ENCODE measurements at regions not wholly inside any gene's neighbourhood (a gene's known extent, or its start where the extent isn't known, plus 50 kb on each side); places are given as distances from the start of the nearest gene placed in this dataset.

DNA sequence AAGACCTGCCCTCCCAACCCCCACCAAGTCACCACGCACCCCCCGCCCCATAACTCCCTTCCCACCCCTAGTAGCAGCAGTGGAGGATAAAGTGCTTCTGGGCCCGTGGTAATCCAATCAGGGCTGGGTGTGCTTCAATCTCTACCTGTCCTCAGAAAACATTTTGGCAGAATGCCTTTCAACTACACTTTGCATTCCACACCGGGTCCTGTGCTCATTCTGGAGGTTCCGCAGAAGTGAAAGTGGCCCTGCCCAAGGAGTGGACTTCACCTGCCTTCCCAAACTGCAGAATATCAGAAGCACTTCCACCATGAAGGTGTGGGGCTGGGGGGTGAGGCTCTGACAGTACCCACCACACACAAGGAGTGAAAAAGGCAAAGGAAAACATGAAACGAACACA lies 322.3 kb downstream of the DHX15 start:
- Histone ChIP-seq H2AFZ (ENCODE audit: low read length) (no peak overlapping the region), H3K36me3 (ENCODE audit: insufficient read depth, low read length) (no peaks in the 10 kb centered on the region), H3K4me3 (ENCODE audit: low read length, poor library complexity, severe bottlenecking) (no peak overlapping the region), H3F3A (ENCODE audit: low read depth) (no peaks in the 10 kb centered on the region), H3K4me2 (ENCODE audit: low read depth, low read length, poor library complexity, severe bottlenecking) (no peak overlapping the region), H3K9ac (ENCODE audit: low read depth, low read length, poor library complexity, severe bottlenecking) (no peak overlapping the region), H3K9me3 (ENCODE audit: insufficient read depth, low read depth, low read length) (no peaks in the 10 kb centered on the region), H4K20me1 (ENCODE audit: insufficient read depth, low read length, poor library complexity, severe bottlenecking) (no peaks in the 10 kb centered on the region), H3K9me2 (replicated peaks; ENCODE audit: low read depth, low read length) (no peaks in the 10 kb centered on the region), H3K4me1 (ENCODE audit: insufficient read depth, low read length, poor library complexity, severe bottlenecking) (no peaks in the 10 kb centered on the region), H3K79me2 (ENCODE audit: insufficient read depth, low read length) (no peaks in the 10 kb centered on the region), H3K27me3 (ENCODE audit: insufficient read depth, low read length, poor library complexity, severe bottlenecking) (no peaks in the 10 kb centered on the region)
- no peak for TF ChIP-seq CTCF (conservative IDR thresholded peaks at IDR 0.05; ENCODE audit: low read length)
- TF ChIP-seq EZH2phosphoT487 (IDR thresholded peaks at IDR 0.05; ENCODE audit: borderline replicate concordance): no peak

- Histone ChIP-seq H3K36me3 (ENCODE audit: insufficient read depth, low read length) (no peaks in the 10 kb centered on the region), H3K9me2 (replicated peaks; ENCODE audit: low read depth, low read length) (no peaks in the 10 kb centered on the region), H3K9ac (ENCODE audit: low read depth, low read length, poor library complexity, severe bottlenecking) (no peak overlapping the region), H3F3A (ENCODE audit: low read depth) (no peaks in the 10 kb centered on the region), H3K9me3 (ENCODE audit: insufficient read depth, low read depth, low read length) (no peaks in the 10 kb centered on the region), H2AFZ (ENCODE audit: low read length) (no peak overlapping the region), H3K4me1 (ENCODE audit: insufficient read depth, low read length, poor library complexity, severe bottlenecking) (no peaks in the 10 kb centered on the region), H4K20me1 (ENCODE audit: insufficient read depth, low read length, poor library complexity, severe bottlenecking) (no peaks in the 10 kb centered on the region), H3K27me3 (ENCODE audit: insufficient read depth, low read length, poor library complexity, severe bottlenecking) (no peaks in the 10 kb centered on the region), H3K4me3 (ENCODE audit: low read length, poor library complexity, severe bottlenecking) (no peak overlapping the region), H3K4me2 (ENCODE audit: low read depth, low read length, poor library complexity, severe bottlenecking) (no peak overlapping the region), H3K79me2 (ENCODE audit: insufficient read depth, low read length) (no peaks in the 10 kb centered on the region)
- TF ChIP-seq CTCF (conservative IDR thresholded peaks at IDR 0.05; ENCODE audit: low read length) (no peak), EZH2phosphoT487 (IDR thresholded peaks at IDR 0.05; ENCODE audit: borderline replicate concordance) (no peak)
These were observed 323.3 kb downstream of the DHX15 start for GRCh38 chr4:24260923-24261564.

DNA sequence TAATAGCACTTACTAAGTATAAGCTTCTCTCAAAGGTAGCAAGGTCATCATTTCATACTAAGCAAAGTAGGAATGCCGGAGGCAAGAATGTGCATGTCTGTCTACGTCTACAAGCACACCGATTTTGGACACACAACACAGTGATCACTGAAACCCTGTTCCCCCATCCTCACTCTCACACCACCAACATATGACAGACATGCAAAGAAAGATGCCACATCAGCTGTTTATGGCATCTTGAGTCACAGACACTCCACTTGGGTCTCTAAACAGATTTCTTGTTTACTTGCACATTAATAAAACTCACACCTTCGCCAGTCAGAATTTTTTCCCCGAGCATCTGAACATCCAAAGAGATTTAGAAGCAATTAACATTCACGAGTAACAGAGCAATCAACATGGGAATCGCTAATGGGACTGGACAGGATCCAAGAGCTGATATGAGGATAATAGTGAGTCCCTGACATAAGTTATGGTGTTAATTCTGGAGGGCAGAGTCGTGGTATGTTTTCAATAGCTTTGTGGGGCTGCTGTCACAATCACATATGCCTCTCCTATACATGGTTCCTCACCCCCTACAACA lies 324.1 kb downstream of the DHX15 start:
- Histone ChIP-seq H2AFZ (ENCODE audit: low read length) (no peak overlapping the region), H4K20me1 (ENCODE audit: insufficient read depth, low read length, poor library complexity, severe bottlenecking) (no peaks in the 10 kb centered on the region), H3K27me3 (ENCODE audit: insufficient read depth, low read length, poor library complexity, severe bottlenecking) (no peaks in the 10 kb centered on the region), H3K9me2 (replicated peaks; ENCODE audit: low read depth, low read length) (no peaks in the 10 kb centered on the region), H3F3A (ENCODE audit: low read depth) (no peaks in the 10 kb centered on the region), H3K79me2 (ENCODE audit: insufficient read depth, low read length) (no peaks in the 10 kb centered on the region), H3K9ac (ENCODE audit: low read depth, low read length, poor library complexity, severe bottlenecking) (no peak overlapping the region), H3K36me3 (ENCODE audit: insufficient read depth, low read length) (no peaks in the 10 kb centered on the region), H3K4me2 (ENCODE audit: low read depth, low read length, poor library complexity, severe bottlenecking) (no peak overlapping the region), H3K4me3 (ENCODE audit: low read length, poor library complexity, severe bottlenecking) (no peak overlapping the region), H3K4me1 (ENCODE audit: insufficient read depth, low read length, poor library complexity, severe bottlenecking) (no peaks in the 10 kb centered on the region), H3K9me3 (ENCODE audit: insufficient read depth, low read depth, low read length) (no peaks in the 10 kb centered on the region)
- no peak for TF ChIP-seq EZH2phosphoT487 (IDR thresholded peaks at IDR 0.05; ENCODE audit: borderline replicate concordance)
- TF ChIP-seq CTCF (conservative IDR thresholded peaks at IDR 0.05; ENCODE audit: low read length): no peak
